K562 (cell line): ENCODE measurements at regions not wholly inside any gene's neighbourhood (a gene's known extent, or its start where the extent isn't known, plus 50 kb on each side); places are given as distances from the start of the nearest gene placed in this dataset.

Experiments used
- ATAC-seq: fragments of 200-7000 bp; cut with Tn5 transposase; 3 replicates; pipeline ENCODE4 v1.9.1; 2020; ENCODE audit warnings: moderate library complexity
- BruUV-seq: library from RNA; stranded (reverse); fragments of 400-500 nt; replicated peaks from 2 replicates; lab custom pipeline; 2021; lab: Mats Ljungman, UMichigan
- CTCF ChIA-PET: fragments of 300-600 bp; formaldehyde crosslinking; extraction: SDS; loops from one replicate; lab custom pipeline; 2021; ENCODE audit warnings: low intra/inter-chr PET ratio; lab: Yijun Ruan, JAX
- POLR2A ChIA-PET: fragments of 300-600, 350-650 bp; sonication (Branson Sonifier 250); formaldehyde crosslinking; extraction: SDS; loops from one replicate; lab custom pipeline; 2021; ENCODE audit warnings: antibody characterized with exemption, inconsistent platforms; lab: Yijun Ruan, JAX
- DNase-seq, 4 experiments: peaks; one replicate each; pipeline versions ENCODE4 v3.0.0 to v3.0.0-alpha.2; 2011 to 2018; ENCODE audit warnings: low spot score in 3 of 4, mixed read lengths in 3 of 4; ENCODE audit errors: extremely low read depth in 1 of 4
- FAIRE-seq: peaks from 2 replicates; lab custom pipeline; 2011; peaks lifted over from hg19 to GRCh38; lab: Jason Lieb, UNC
- H2AFZ ChIP-seq: 2 replicates; pipeline ENCODE4 v1.6.0; 2011; ENCODE audit warnings: low read depth, low read length, control low read depth, inconsistent platforms
- H3K27ac ChIP-seq: fragments of 200-600 bp; 3 replicates; pipeline ENCODE4 v1.8.0; 2011; ENCODE audit warnings: low read depth, mild to moderate bottlenecking, control low read depth, inconsistent platforms, low read length, moderate library complexity, mixed read lengths; ENCODE audit errors: extremely low read depth
- H3K27me3 ChIP-seq, 2 experiments: fragments of 300-600 bp in 1 of 2; 2 replicates in 1 of 2; 3 replicates in 1 of 2; pipeline versions ENCODE4 v1.6.0 to v1.8.0; 2011; ENCODE audit warnings: inconsistent platforms in 2 of 2, low read length in 2 of 2, mild to moderate bottlenecking in 1 of 2, mixed read lengths in 1 of 2, moderate library complexity in 1 of 2; ENCODE audit not compliant: control insufficient read depth in 2 of 2, insufficient read depth in 2 of 2
- H3K36me3 ChIP-seq: fragments of 300-600 bp; 3 replicates; pipeline ENCODE4 v1.8.0; 2011; ENCODE audit warnings: mild to moderate bottlenecking, low read length, inconsistent platforms; ENCODE audit not compliant: control insufficient read depth, insufficient read depth
- H3K4me1 ChIP-seq, 2 experiments: fragments of 200-600 bp in 1 of 2; replicated peaks in 1 of 2; 2 replicates in 1 of 2; 3 replicates in 1 of 2; pipeline versions ENCODE4 v1.5.1 to v1.8.0; 2011; ENCODE audit warnings: inconsistent platforms in 2 of 2, low read length in 2 of 2, mild to moderate bottlenecking in 1 of 2, mixed read lengths in 1 of 2, moderate library complexity in 1 of 2; ENCODE audit not compliant: control insufficient read depth in 2 of 2, insufficient read depth in 2 of 2
- H3K4me2 ChIP-seq: 2 replicates; pipeline ENCODE4 v1.6.1; 2011; ENCODE audit warnings: low read length, control low read depth, inconsistent platforms, mixed read lengths; ENCODE audit not compliant: insufficient read depth
- H3K4me3 ChIP-seq: fragments of 200-600 bp; sonication (generic), shearing (Covaris generic); 2 replicates; pipeline ENCODE4 v1.5.1; 2016; ENCODE audit warnings: control low read depth, inconsistent platforms
- H3K79me2 ChIP-seq: fragments of 200-600 bp; 3 replicates; pipeline ENCODE4 v1.8.0; 2011; ENCODE audit warnings: low read length, inconsistent platforms; ENCODE audit not compliant: control insufficient read depth, insufficient read depth
- H3K9ac ChIP-seq, 2 experiments: 2 replicates each; pipeline versions ENCODE4 v1.6.0 to v1.6.1; 2011; ENCODE audit warnings: low read depth in 2 of 2, low read length in 2 of 2, control low read depth in 1 of 2, inconsistent platforms in 1 of 2, mild to moderate bottlenecking in 1 of 2, mixed read lengths in 1 of 2; ENCODE audit not compliant: insufficient read depth in 1 of 2
- H3K9me1 ChIP-seq: one replicate; pipeline ENCODE4 v1.6.0; 2011; ENCODE audit warnings: inconsistent platforms, mild to moderate bottlenecking, low read length, moderate library complexity; ENCODE audit not compliant: control insufficient read depth, insufficient read depth
- H3K9me3 ChIP-seq: replicated peaks from 2 replicates; pipeline ENCODE4 v1.5.1; 2011; ENCODE audit warnings: low read depth, low read length, inconsistent platforms; ENCODE audit not compliant: control insufficient read depth, insufficient read depth
- H4K20me1 ChIP-seq: replicated peaks from 2 replicates; pipeline ENCODE4 v1.6.1; 2011; ENCODE audit warnings: low read length, inconsistent platforms, mixed read lengths; ENCODE audit not compliant: control insufficient read depth, insufficient read depth
- BCL6 ChIP-seq: fragments of 250-450 bp; sonication (Bioruptor Pico); IDR thresholded peaks from 2 replicates; pipeline ENCODE4 v1.4.0; 2020
- DACH1 ChIP-seq: fragments of 450-650 bp; IDR thresholded peaks from 2 replicates; pipeline ENCODE4 v1.6.1; 2018; ENCODE audit not compliant: partially characterized antibody
- PHF20 ChIP-seq: fragments of 450-650 bp; IDR thresholded peaks from 2 replicates; pipeline ENCODE4 v1.6.1; 2018; ENCODE audit not compliant: partially characterized antibody
- ZNF184 ChIP-seq: sonication (generic); formaldehyde crosslinking; IDR thresholded peaks from 2 replicates; pipeline ENCODE4 v1.5.0; 2020; ENCODE audit warnings: missing genetic modification reagents
- in situ Hi-C: fragments of 300-500 bp; cut with MboI; formaldehyde crosslinking; loops from 4 replicates; pipeline ENCODE4 v1.15.0; 2018; ENCODE audit warnings: inconsistent platforms, mixed read lengths
- intact Hi-C: fragments of 100-400 bp; cut with micrococcal nuclease; formaldehyde crosslinking; loops from 2 replicates; pipeline ENCODE4 v1.14.2; 2022
- TF ChIP-seq, protein P1 (sequence below), 2 experiments: IDR thresholded peaks in 1 of 2; conservative IDR thresholded peaks in 1 of 2; 2 replicates each; pipeline ENCODE4 v1.6.1; 2016; ENCODE audit warnings: low read depth in 2 of 2, mild to moderate bottlenecking in 1 of 2, missing compliant biosample characterization in 1 of 2, missing genetic modification characterization in 1 of 2, moderate library complexity in 1 of 2

DNA sequence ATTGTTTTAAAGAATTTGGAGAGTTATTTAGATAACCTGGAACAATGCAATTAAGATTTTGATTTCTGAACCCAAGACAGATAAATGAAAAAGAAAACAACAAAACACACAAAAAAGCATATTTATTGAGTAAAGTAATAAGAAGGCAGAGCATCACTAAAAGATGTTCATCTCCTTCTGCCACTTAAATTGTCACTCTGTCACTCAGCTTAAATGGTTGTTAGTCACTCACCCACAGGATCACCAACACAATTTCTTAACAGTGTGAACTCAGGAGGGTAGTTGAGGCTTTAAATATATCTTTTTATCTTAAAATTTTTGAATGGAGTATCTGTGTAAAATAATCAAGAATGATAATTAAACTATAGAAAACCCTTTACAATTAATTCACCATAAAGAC, 1215.5 kb upstream of the PCDH20 start:
- in situ Hi-C loops, result no loop called here
- Histone ChIP-seq H3K36me3 (no peaks in the 10 kb centered on the region), H3K4me3 (no peak overlapping the region), H3K4me1 (no peaks in the 10 kb centered on the region), H4K20me1 (no peaks in the 10 kb centered on the region), H3K27ac (no peak overlapping the region), H3K27me3 (no peaks in the 10 kb centered on the region), H3K9ac (no peak overlapping the region), H3K79me2 (no peaks in the 10 kb centered on the region), H3K4me2 (no peak overlapping the region), H3K9me1 (no peaks in the 10 kb centered on the region), H3K9me3 (no peaks in the 10 kb centered on the region), H2AFZ (no peak overlapping the region)
- no peak for TF ChIP-seq DACH1
- no peak for TF ChIP-seq PHF20
- no peak for TF ChIP-seq BCL6 (CRISPR knock-in tag)
- TF ChIP-seq, protein P1, sequence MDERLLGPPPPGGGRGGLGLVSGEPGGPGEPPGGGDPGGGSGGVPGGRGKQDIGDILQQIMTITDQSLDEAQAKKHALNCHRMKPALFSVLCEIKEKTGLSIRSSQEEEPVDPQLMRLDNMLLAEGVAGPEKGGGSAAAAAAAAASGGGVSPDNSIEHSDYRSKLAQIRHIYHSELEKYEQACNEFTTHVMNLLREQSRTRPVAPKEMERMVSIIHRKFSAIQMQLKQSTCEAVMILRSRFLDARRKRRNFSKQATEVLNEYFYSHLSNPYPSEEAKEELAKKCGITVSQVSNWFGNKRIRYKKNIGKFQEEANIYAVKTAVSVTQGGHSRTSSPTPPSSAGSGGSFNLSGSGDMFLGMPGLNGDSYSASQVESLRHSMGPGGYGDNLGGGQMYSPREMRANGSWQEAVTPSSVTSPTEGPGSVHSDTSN (CRISPR knock-in tag; IDR thresholded peaks at IDR 0.05; ENCODE audit: low read depth), result no peak
- TF ChIP-seq, protein P1 (tag; conservative IDR thresholded peaks at IDR 0.05; ENCODE audit: low read depth), result no peak
- TF ChIP-seq ZNF184 (CRISPR knock-in tag), result no peak
- ChIA-PET POLR2A (no interaction called here), CTCF (no interaction called here)
- no peak for DNase-seq
- BruUV-seq, result no TSS peak
- no peak for FAIRE-seq
- intact Hi-C loops, result no loop called here
- no peak for ATAC-seq
